Smooth muscle cell (in vitro differentiated cells): ENCODE measurements at regions not wholly inside any gene's neighbourhood (a gene's known extent, or its start where the extent isn't known, plus 50 kb on each side); places are given as distances from the start of the nearest gene placed in this dataset.

Experiments
- DNase-seq: peaks from one replicate; lab custom pipeline; 2025; ENCODE audit not compliant: unreplicated experiment; lab: John Stamatoyannopoulos, UW
- H2AFZ ChIP-seq: fragments of 200-600 bp; sonication (generic); 2 replicates; pipeline ENCODE4 v1.6.0; 2016; ENCODE audit warnings: antibody characterized with exemption, low read depth, mild to moderate bottlenecking
- H3F3A ChIP-seq: fragments of 200-600 bp; sonication (generic); 2 replicates; pipeline ENCODE4 v1.6.0; 2017; ENCODE audit warnings: antibody characterized with exemption, low read depth
- H3K27ac ChIP-seq: fragments of 200-600 bp; sonication (generic); 2 replicates; pipeline ENCODE4 v1.5.1; 2016; ENCODE audit warnings: low read depth, mild to moderate bottlenecking
- H3K27me3 ChIP-seq: fragments of 200-600 bp; sonication (generic); 2 replicates; pipeline ENCODE4 v1.6.1; 2016; ENCODE audit warnings: low read depth, mild to moderate bottlenecking
- H3K36me3 ChIP-seq: fragments of 200-600 bp; sonication (generic); 2 replicates; pipeline ENCODE4 v1.5.1; 2016; ENCODE audit warnings: low read depth
- H3K4me1 ChIP-seq: fragments of 200-600 bp; sonication (generic); 2 replicates; pipeline ENCODE4 v1.5.1; 2016; ENCODE audit warnings: low read depth
- H3K4me2 ChIP-seq: fragments of 200-600 bp; sonication (generic); 2 replicates; pipeline ENCODE4 v1.6.0; 2016; ENCODE audit warnings: mild to moderate bottlenecking
- H3K4me3 ChIP-seq: fragments of 200-600 bp; sonication (generic); 2 replicates; pipeline ENCODE4 v1.5.1; 2016; ENCODE audit warnings: mild to moderate bottlenecking
- H3K79me2 ChIP-seq: fragments of 200-600 bp; sonication (generic); 2 replicates; pipeline ENCODE4 v1.6.0; 2016; ENCODE audit warnings: low read depth, mild to moderate bottlenecking
- H3K9ac ChIP-seq: fragments of 200-600 bp; sonication (generic); 2 replicates; pipeline ENCODE4 v1.6.0; 2016; ENCODE audit warnings: low read depth
- H3K9me3 ChIP-seq: fragments of 200-600 bp; sonication (generic); replicated peaks from 2 replicates; pipeline ENCODE4 v1.5.1; 2016; ENCODE audit warnings: low read depth
- H4K20me1 ChIP-seq: fragments of 200-600 bp; sonication (generic); 2 replicates; pipeline ENCODE4 v1.6.0; 2016; ENCODE audit warnings: low read depth
- CTCF ChIP-seq: fragments of 200-600 bp; sonication (generic); IDR thresholded peaks from 2 replicates; pipeline ENCODE4 v1.5.1; 2017; ENCODE audit warnings: borderline replicate concordance, mild to moderate bottlenecking, antibody characterized with exemption; ENCODE audit not compliant: insufficient read depth, poor library complexity, severe bottlenecking
- WGBS: methylation state at CpG from one replicate; pipeline ENCODE4 v1.1.7; 2016; ENCODE audit warnings: low lambda C conversion rate; 5-methylcytosine and 5-hydroxymethylcytosine counted together

DNA sequence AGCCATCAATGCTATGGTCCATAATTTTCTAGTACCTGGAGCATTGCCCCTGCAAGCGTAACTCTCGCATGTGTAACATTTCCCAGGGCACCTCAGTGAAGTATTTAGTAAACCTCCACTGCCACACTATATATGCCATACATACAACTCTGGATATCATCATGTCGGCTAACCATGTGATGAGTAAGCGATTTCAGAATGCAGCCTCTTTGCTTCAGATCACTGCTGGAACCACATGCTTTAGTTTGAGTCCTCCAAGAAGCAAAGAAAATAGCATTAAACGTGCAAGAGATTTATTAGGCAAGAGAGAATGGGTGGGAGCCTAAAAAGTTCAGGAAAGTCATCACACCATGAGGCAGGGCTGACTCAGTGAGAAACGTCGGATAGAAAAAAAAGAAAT is 635.6 kb upstream of the SLITRK5 start:
- WGBS, result 21% methylated on average over 7 of the region's 7 CpGs
- H3K9me3 ChIP-seq, result no peaks in the 10 kb centered on the region
- no peaks in the 10 kb centered on the region for H3K36me3 ChIP-seq
- H3K4me3 ChIP-seq, result no peak overlapping the region
- H3K79me2 ChIP-seq, result no peaks in the 10 kb centered on the region
- peak overlapping the region; percentile 40 for H3K27ac ChIP-seq
- DNase-seq, result no peak
- no peaks in the 10 kb centered on the region for H3F3A ChIP-seq
- no peak for TF ChIP-seq CTCF
- peak overlapping the region; percentile 38 for H3K4me2 ChIP-seq
- no peaks in the 10 kb centered on the region for H3K4me1 ChIP-seq
- no peak overlapping the region for H2AFZ ChIP-seq
- no peak overlapping the region for H3K9ac ChIP-seq
- no peaks in the 10 kb centered on the region for H4K20me1 ChIP-seq
- H3K27me3 ChIP-seq, result no peaks in the 10 kb centered on the region

GRCh38 chr13:87042946-87043345 is 628.2 kb upstream of the SLITRK5 start:
- Histone ChIP-seq H2AFZ (no peak overlapping the region), H3K79me2 (no peaks in the 10 kb centered on the region), H3K27me3 (no peaks in the 10 kb centered on the region), H3K36me3 (no peaks in the 10 kb centered on the region), H3K27ac (no peak overlapping the region), H3K4me2 (no peak overlapping the region), H4K20me1 (no peaks in the 10 kb centered on the region), H3K9me3 (no peaks in the 10 kb centered on the region), H3K4me3 (no peak overlapping the region), H3K4me1 (no peaks in the 10 kb centered on the region), H3F3A (no peaks in the 10 kb centered on the region), H3K9ac (no peak overlapping the region)
- no peak for DNase-seq
- WGBS, result 90% methylated on average over 1 of the region's 1 CpG
- TF ChIP-seq CTCF, result no peak

GRCh38 chr13:87052731-87053130 is 618.4 kb upstream of the SLITRK5 start:
- H3K27ac ChIP-seq, result no peak overlapping the region
- no peaks in the 10 kb centered on the region for H3K4me1 ChIP-seq
- no peaks in the 10 kb centered on the region for H3K9me3 ChIP-seq
- no peak overlapping the region for H3K9ac ChIP-seq
- H3K36me3 ChIP-seq, result no peaks in the 10 kb centered on the region
- no peaks in the 10 kb centered on the region for H3F3A ChIP-seq
- no peak overlapping the region for H2AFZ ChIP-seq
- no peak for DNase-seq
- no peak overlapping the region for H3K4me3 ChIP-seq
- H3K79me2 ChIP-seq, result no peaks in the 10 kb centered on the region
- H4K20me1 ChIP-seq, result no peaks in the 10 kb centered on the region
- TF ChIP-seq CTCF, result no peak
- no peak overlapping the region for H3K4me2 ChIP-seq
- H3K27me3 ChIP-seq, result no peaks in the 10 kb centered on the region
- 80% methylated on average over 4 of the region's 4 CpGs for WGBS

GRCh38 chr13:87057807-87058520 is 613.2 kb upstream of the SLITRK5 start:
- H4K20me1 ChIP-seq, result no peaks in the 10 kb centered on the region
- no peaks in the 10 kb centered on the region for H3K27me3 ChIP-seq
- no peaks in the 10 kb centered on the region for H3K4me1 ChIP-seq
- H3K4me2 ChIP-seq, result no peak overlapping the region
- no peaks in the 10 kb centered on the region for H3K36me3 ChIP-seq
- no peak overlapping the region for H3K4me3 ChIP-seq
- 79% methylated on average over 3 of the region's 3 CpGs for WGBS
- no peak overlapping the region for H2AFZ ChIP-seq
- no peak for DNase-seq
- H3K79me2 ChIP-seq, result no peaks in the 10 kb centered on the region
- H3K9me3 ChIP-seq, result no peaks in the 10 kb centered on the region
- H3K27ac ChIP-seq, result no peak overlapping the region
- H3F3A ChIP-seq, result no peaks in the 10 kb centered on the region
- H3K9ac ChIP-seq, result no peak overlapping the region
- no peak for TF ChIP-seq CTCF
